ENCODE measurements at regions not wholly inside any gene's neighbourhood (a gene's known extent, or its start where the extent isn't known, plus 50 kb on each side); places are given as distances from the start of the nearest gene placed in this dataset.

- no peak for TF ChIP-seq ZFP91 (CRISPR knock-in tag; IDR thresholded peaks at IDR 0.05)
- TF ChIP-seq DMBX1 (CRISPR knock-in tag; IDR thresholded peaks at IDR 0.05; ENCODE audit: borderline replicate concordance): no peak
- peak; percentile 88 for TF ChIP-seq REST (IDR thresholded peaks at IDR 0.05; ENCODE audit: borderline replicate concordance)
- TF ChIP-seq REST (CRISPR knock-in tag; IDR thresholded peaks at IDR 0.05; ENCODE audit: low read depth): no peak
- TF ChIP-seq ZNF280A (IDR thresholded peaks at IDR 0.05; ENCODE audit: low read depth, partially characterized antibody): no peak
- TF ChIP-seq CBFA2T3 (IDR thresholded peaks at IDR 0.05): peak; percentile 52
- no peak for TF ChIP-seq USF1 (CRISPR knock-in tag; IDR thresholded peaks at IDR 0.05)
- TF ChIP-seq CTCF (IDR thresholded peaks at IDR 0.05 in 2 of 3, conservative IDR thresholded peaks at IDR 0.05 in 1 of 3; ENCODE audit: insufficient read depth in 2 of 3, low read depth in 1 of 3, low read length in 3 of 3): peak; percentile 79 to 97 (median 92)
- TF ChIP-seq ZNF12 (CRISPR knock-in tag; IDR thresholded peaks at IDR 0.05): no peak
- no peak for TF ChIP-seq ZNF75A (CRISPR knock-in tag; IDR thresholded peaks at IDR 0.05)
- TF ChIP-seq L3MBTL2 (IDR thresholded peaks at IDR 0.05): 0 out of 2 replicates have a peak, but pooled peaks have one; percentile 28
Observed at GRCh38 chr9:87812375-87813118, 70.1 kb upstream of the SPATA31E1 start (continued).
